MCF 10A (cell line): ENCODE measurements at regions not wholly inside any gene's neighbourhood (a gene's known extent, or its start where the extent isn't known, plus 50 kb on each side); places are given as distances from the start of the nearest gene placed in this dataset.

Source experiments
- BruUV-seq: library from RNA; stranded (reverse); fragments of 400-500 nt; replicated peaks from 2 replicates; lab custom pipeline; 2021; lab: Mats Ljungman, UMichigan
- CTCF ChIA-PET: fragments of 300-600 bp; sonication (Branson Sonifier 250); formaldehyde crosslinking; extraction: SDS; loops from one replicate; lab custom pipeline; 2021; ENCODE audit warnings: antibody characterized with exemption, inconsistent platforms; lab: Yijun Ruan, JAX
- POLR2A ChIA-PET: fragments of 300-600, 350-650 bp; sonication (Branson Sonifier 250); formaldehyde crosslinking; extraction: SDS; loops from one replicate; lab custom pipeline; 2020; ENCODE audit warnings: antibody characterized with exemption, inconsistent platforms; lab: Yijun Ruan, JAX
- DNase-seq: peaks from one replicate; pipeline ENCODE4 v3.0.0-alpha.2; 2018; ENCODE audit not compliant: unreplicated experiment
- H3K27ac Mint-ChIP-seq: one replicate; pipeline ENCODE4 v1.8.0; 2022; ENCODE audit warnings: mild to moderate bottlenecking, low read depth, mixed read lengths; ENCODE audit not compliant: unreplicated experiment
- H3K27me3 Mint-ChIP-seq: one replicate; pipeline ENCODE4 v1.8.0; 2022; ENCODE audit warnings: mixed read lengths; ENCODE audit not compliant: insufficient read depth, unreplicated experiment
- H3K36me3 Mint-ChIP-seq: one replicate; pipeline ENCODE4 v1.8.0; 2022; ENCODE audit warnings: mild to moderate bottlenecking, moderate library complexity, mixed read lengths; ENCODE audit not compliant: insufficient read depth, unreplicated experiment
- H3K4me1 Mint-ChIP-seq: one replicate; pipeline ENCODE4 v1.8.0; 2022; ENCODE audit warnings: mixed read lengths; ENCODE audit not compliant: insufficient read depth, unreplicated experiment
- H3K4me3 Mint-ChIP-seq: one replicate; pipeline ENCODE4 v1.8.0; 2022; ENCODE audit warnings: mild to moderate bottlenecking, moderate library complexity, mixed read lengths; ENCODE audit not compliant: unreplicated experiment
- H3K9me3 Mint-ChIP-seq: one replicate; pipeline ENCODE4 v1.8.0; 2022; ENCODE audit warnings: mixed read lengths; ENCODE audit not compliant: unreplicated experiment
- intact Hi-C: fragments of 100-400 bp; cut with micrococcal nuclease; formaldehyde crosslinking; loops from 2 replicates; pipeline ENCODE4 v1.14.1; 2022
- TF ChIP-seq, protein P1 (sequence below): fragments of 200-600 bp; IDR thresholded peaks from one replicate; pipeline ENCODE4 v1.8.0; 2022; ENCODE audit warnings: antibody characterized with exemption, mild to moderate bottlenecking; ENCODE audit not compliant: unreplicated experiment

DNA sequence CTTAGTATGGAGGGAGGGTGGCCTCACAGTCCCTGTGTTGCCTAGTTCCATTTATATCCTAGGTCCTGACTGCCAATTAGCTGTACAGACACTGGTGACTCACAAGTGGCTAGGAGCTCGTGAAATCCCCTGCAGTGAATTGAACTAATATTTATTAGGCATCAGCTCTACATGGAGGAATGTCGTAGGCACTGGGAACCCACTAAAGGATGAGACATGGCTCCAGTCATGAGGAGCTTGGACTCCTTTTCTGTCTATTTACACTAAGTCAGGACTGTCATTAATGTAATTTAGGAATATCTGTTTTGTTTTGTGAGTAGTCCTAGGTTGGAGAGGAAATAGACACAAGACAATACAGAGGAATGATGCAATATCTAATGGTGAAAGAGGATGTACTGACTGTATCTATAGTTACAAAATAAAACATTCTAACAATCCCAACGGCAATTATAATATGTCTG is 67.7 kb downstream of the MID1IP1 start:
- Mint-ChIP-seq H3K36me3 (no peaks in the 10 kb centered on the region), H3K27ac (peak overlapping the region; percentile 57), H3K27me3 (peaks cover 35% of the 10 kb centered on the region), H3K9me3 (no peaks in the 10 kb centered on the region), H3K4me3 (no peak overlapping the region), H3K4me1 (no peaks in the 10 kb centered on the region)
- TF ChIP-seq, protein P1, sequence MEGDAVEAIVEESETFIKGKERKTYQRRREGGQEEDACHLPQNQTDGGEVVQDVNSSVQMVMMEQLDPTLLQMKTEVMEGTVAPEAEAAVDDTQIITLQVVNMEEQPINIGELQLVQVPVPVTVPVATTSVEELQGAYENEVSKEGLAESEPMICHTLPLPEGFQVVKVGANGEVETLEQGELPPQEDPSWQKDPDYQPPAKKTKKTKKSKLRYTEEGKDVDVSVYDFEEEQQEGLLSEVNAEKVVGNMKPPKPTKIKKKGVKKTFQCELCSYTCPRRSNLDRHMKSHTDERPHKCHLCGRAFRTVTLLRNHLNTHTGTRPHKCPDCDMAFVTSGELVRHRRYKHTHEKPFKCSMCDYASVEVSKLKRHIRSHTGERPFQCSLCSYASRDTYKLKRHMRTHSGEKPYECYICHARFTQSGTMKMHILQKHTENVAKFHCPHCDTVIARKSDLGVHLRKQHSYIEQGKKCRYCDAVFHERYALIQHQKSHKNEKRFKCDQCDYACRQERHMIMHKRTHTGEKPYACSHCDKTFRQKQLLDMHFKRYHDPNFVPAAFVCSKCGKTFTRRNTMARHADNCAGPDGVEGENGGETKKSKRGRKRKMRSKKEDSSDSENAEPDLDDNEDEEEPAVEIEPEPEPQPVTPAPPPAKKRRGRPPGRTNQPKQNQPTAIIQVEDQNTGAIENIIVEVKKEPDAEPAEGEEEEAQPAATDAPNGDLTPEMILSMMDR, result no peak
- no TSS peak for BruUV-seq
- CTCF ChIA-PET, result interaction anchor here (0.6 to 1.1 kb wide), 4 partner anchors 13 to 1621 kb away, joined by 3 to 5 read pairs (median 4); no protein-coding TSS in a partner anchor
- POLR2A ChIA-PET, result interaction anchor here (0.7 to 1.1 kb wide), 2 partner anchors 11 to 52 kb away, joined by 3 read pairs; no protein-coding TSS in a partner anchor
- DNase-seq, result peak; percentile 49
- intact Hi-C loops, result no loop called here

DNA sequence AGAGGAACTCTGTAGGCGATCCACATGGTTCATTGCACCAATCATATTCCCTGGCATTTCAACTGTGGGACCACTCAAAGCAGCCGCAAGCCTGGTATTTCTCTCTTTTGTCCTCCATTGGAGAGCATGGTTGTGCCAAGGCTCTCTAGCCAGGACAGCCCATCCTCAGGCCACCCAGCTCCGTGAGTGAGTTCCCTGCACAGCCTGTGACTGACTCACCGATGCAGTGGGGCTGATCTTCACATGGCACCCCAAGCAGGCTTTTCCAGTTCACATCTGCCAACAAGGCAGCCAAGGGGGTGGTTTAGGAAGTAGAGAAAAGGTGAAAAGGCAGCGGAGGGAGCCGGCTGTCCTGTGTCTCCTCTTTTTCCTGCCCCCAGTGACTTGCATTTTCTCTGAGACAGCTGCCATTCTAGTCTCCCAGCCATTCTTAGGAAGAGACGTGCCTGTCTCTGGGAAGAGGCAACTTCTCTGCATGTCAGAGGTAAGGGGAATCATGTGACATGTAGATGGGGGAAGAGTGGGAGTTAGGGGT is 69.2 kb downstream of the MID1IP1 start:
- ChIA-PET CTCF (no interaction called here), POLR2A (no interaction called here)
- no peak overlapping the region for H3K27ac Mint-ChIP-seq
- no TSS peak for BruUV-seq
- no peak overlapping the region for H3K4me3 Mint-ChIP-seq
- TF ChIP-seq, protein P1, result no peak
- no peak for DNase-seq
- no peaks in the 10 kb centered on the region for H3K4me1 Mint-ChIP-seq
- H3K36me3 Mint-ChIP-seq, result no peaks in the 10 kb centered on the region
- H3K27me3 Mint-ChIP-seq, result peaks cover 35% of the 10 kb centered on the region
- no peaks in the 10 kb centered on the region for H3K9me3 Mint-ChIP-seq
- intact Hi-C loops, result no loop called here

DNA sequence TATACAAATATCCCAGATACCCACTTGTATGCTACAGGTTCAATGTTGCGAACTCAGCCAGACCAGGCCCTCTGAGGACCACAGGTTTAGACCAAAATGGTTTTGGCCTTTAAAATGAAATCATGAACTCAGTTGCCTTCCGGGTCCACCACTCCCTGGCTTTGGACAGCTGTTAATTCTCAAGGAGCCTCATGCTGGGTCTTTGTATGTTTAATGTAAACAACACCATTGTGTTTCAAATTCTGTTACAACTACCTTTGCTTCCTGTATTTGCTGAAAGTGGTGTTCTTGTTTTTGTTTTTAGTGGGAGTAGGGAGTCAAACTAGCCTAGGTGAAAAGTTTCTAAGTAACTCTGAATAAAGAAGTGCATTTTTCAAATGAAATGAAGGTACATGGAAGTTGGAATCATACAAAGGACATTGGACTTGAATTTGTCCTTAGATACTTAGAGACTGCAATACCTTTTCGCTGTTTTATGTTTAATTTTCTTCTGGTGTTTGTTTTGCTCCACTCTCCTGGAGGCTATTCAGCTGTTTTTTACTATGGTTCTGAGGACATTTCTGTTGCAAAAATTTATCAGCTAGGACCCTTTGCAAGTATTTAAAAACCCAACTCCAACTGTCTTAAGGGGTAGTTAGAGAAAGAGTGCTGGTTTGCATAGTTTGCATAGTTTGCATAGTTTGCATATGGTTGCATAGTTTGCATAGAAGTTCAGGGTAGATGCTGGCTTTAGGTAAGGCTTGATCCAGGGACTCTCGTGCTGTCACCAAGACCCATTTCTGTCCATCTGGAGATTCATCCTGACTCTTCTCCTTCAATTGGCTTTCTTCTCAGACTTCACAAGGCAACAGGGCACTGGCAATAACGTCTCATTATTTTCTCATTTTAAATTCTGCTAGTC is 70.1 kb downstream of the MID1IP1 start:
- CTCF ChIA-PET, result no interaction called here
- POLR2A ChIA-PET, result interaction anchor here (0.7 kb wide), 1 partner anchor 21 kb away, joined by 3 read pairs; no protein-coding TSS in a partner anchor
- no peak for DNase-seq
- Mint-ChIP-seq H3K36me3 (no peaks in the 10 kb centered on the region), H3K27me3 (peaks cover 37% of the 10 kb centered on the region), H3K4me1 (no peaks in the 10 kb centered on the region), H3K4me3 (no peak overlapping the region), H3K27ac (no peak overlapping the region), H3K9me3 (no peaks in the 10 kb centered on the region)
- intact Hi-C loops, result no loop called here
- TF ChIP-seq, protein P1, result no peak
- no TSS peak for BruUV-seq

DNA sequence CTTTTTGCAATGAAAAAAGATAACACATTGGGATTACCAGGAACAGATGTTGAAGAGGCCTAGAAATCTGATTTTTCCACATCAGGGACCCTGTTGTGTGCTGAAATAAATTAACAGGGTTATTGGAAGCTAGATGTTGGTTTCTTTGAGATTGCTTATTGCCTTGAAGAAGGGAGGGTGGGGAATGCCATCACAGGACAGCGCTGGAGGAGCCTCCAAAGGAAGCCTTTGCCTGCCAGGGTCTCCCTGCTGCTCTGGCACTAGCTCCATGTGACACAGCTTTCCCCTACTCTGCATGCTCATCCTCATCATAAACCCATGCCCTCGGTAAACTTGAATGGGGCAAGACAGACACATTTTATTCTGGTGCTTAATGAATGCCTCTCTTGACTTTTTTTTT is 76.1 kb downstream of the MID1IP1 start:
- no TSS peak for BruUV-seq
- H3K4me3 Mint-ChIP-seq, result no peak overlapping the region
- ChIA-PET CTCF (interaction anchor here (0.7 kb wide), 3 partner anchors 65 to 1006 kb away, joined by 3 to 4 read pairs (median 3); no protein-coding TSS in a partner anchor), POLR2A (interaction anchor here (0.7 kb wide), 1 partner anchor 530 kb away, joined by 3 read pairs; no protein-coding TSS in a partner anchor)
- no peaks in the 10 kb centered on the region for H3K4me1 Mint-ChIP-seq
- H3K27me3 Mint-ChIP-seq, result peaks cover 49% of the 10 kb centered on the region
- no peak for DNase-seq
- H3K27ac Mint-ChIP-seq, result no peak overlapping the region
- TF ChIP-seq, protein P1, result no peak
- no peaks in the 10 kb centered on the region for H3K9me3 Mint-ChIP-seq
- no peaks in the 10 kb centered on the region for H3K36me3 Mint-ChIP-seq
- intact Hi-C loops, result no loop called here
